PC-9 (cell line): ENCODE measurements at regions not wholly inside any gene's neighbourhood (a gene's known extent, or its start where the extent isn't known, plus 50 kb on each side); places are given as distances from the start of the nearest gene placed in this dataset.

Experiments
- CTCF ChIP-seq: fragments of 200-600 bp; sonication (generic); conservative IDR thresholded peaks from 2 replicates; pipeline ENCODE4 v1.6.1; 2017; ENCODE audit warnings: mixed run types, antibody characterized with exemption, mild to moderate bottlenecking, moderate library complexity
- EZH2 ChIP-seq: fragments of 200-600 bp; sonication (generic); IDR thresholded peaks from 2 replicates; pipeline ENCODE4 v1.8.0; 2017; ENCODE audit warnings: antibody characterized with exemption, low read depth

- no peak for TF ChIP-seq CTCF
- TF ChIP-seq EZH2, result no peak
Measured at GRCh38 chr17:14739656-14740431, 439.0 kb downstream of the HS3ST3B1 start.
